Breast epithelium (tissue), 3 donors: ENCODE measurements at regions not wholly inside any gene's neighbourhood (a gene's known extent, or its start where the extent isn't known, plus 50 kb on each side); places are given as distances from the start of the nearest gene placed in this dataset.

ENCODE experiments used
- CTCF ChIP-seq, 3 donors: fragments of 450-650 bp; IDR thresholded peaks; one replicate each; pipeline ENCODE4 v1.5.1; 2016 to 2017; ENCODE audit warnings: antibody characterized with exemption in 3 of 3, mild to moderate bottlenecking in 3 of 3, moderate library complexity in 3 of 3
- POLR2A ChIP-seq: fragments of 450-650 bp; IDR thresholded peaks from one replicate; pipeline ENCODE4 v1.6.1; 2016; ENCODE audit warnings: antibody characterized with exemption, mild to moderate bottlenecking, moderate library complexity
- POLR2AphosphoS5 ChIP-seq, 3 donors: sonication (generic); formaldehyde crosslinking; IDR thresholded peaks; one replicate each; pipeline ENCODE4 v1.6.1; 2017; ENCODE audit warnings: antibody characterized with exemption in 3 of 3

- no peak for TF ChIP-seq CTCF (IDR thresholded peaks at IDR 0.05)
- no peak for TF ChIP-seq POLR2A
- no peak for TF ChIP-seq POLR2AphosphoS5 (IDR thresholded peaks at IDR 0.05)
These were observed 1072.6 kb upstream of the NUDT12 start for GRCh38 chr5:104635227-104635626.
